ENCODE measurements at regions not wholly inside any gene's neighbourhood (a gene's known extent, or its start where the extent isn't known, plus 50 kb on each side); places are given as distances from the start of the nearest gene placed in this dataset.

GRCh38 chr5:72557167-72558045, 50.2 kb upstream of the ZNF366 start:
- Mint-ChIP-seq H3K27ac (peak overlapping the region; percentile 34), H3K9me3 (no peaks in the 10 kb centered on the region), H3K4me3 (peak overlapping the region; percentile 58), H3K36me3 (ENCODE audit: low read depth) (no peaks in the 10 kb centered on the region), H3K4me1 (ENCODE audit: low read depth) (peaks cover 25% of the 10 kb centered on the region), H3K27me3 (peaks cover 52% of the 10 kb centered on the region)
